T-cell (primary cell): ENCODE measurements at regions not wholly inside any gene's neighbourhood (a gene's known extent, or its start where the extent isn't known, plus 50 kb on each side); places are given as distances from the start of the nearest gene placed in this dataset.

ENCODE experiments used
- ATAC-seq, 4 experiments: fragments of 200-7000 bp in 3 of 4; fragments of 150-1000 bp in 1 of 4; cut with Tn5 transposase; replicated peaks in 1 of 4; 1 replicate in 3 of 4; 2 replicates in 1 of 4; pipeline ENCODE4 v1.10.0; 2021; ENCODE audit warnings: moderate library complexity in 3 of 4, mild to moderate bottlenecking in 2 of 4, moderate number of reproducible peaks in 1 of 4
- CTCF ChIA-PET, 2 donors: fragments of 300-600 bp; sonication (Branson Sonifier 250); formaldehyde crosslinking; loops; one replicate each; lab custom pipeline; 2022; ENCODE audit warnings: antibody characterized with exemption in 2 of 2; lab: Charles Lee
- POLR2A ChIA-PET, 2 donors: fragments of 300-600 bp; sonication (Branson Sonifier 250); formaldehyde crosslinking; loops; one replicate each; lab custom pipeline; 2022; ENCODE audit warnings: antibody characterized with exemption in 2 of 2; lab: Charles Lee
- DNase-seq, 35 experiments: peaks; one replicate each; pipeline versions ENCODE4 v3.0.0 to v3.0.0-alpha.2; 2013 to 2023
- H3K27ac ChIP-seq: one replicate; pipeline ENCODE4 v1.5.1; 2013; ENCODE audit warnings: low read length
- H3K27me3 ChIP-seq, 2 experiments: replicated peaks in 1 of 2; 1 replicate in 1 of 2; 2 replicates in 1 of 2; pipeline versions ENCODE4 v1.6.1 to v1.7.0; 2013; ENCODE audit warnings: low read length in 1 of 2, mixed read lengths in 1 of 2; ENCODE audit not compliant: control insufficient read depth in 2 of 2, insufficient read depth in 2 of 2; ENCODE audit errors: extremely low read depth in 1 of 2
- H3K36me3 ChIP-seq, 2 donors: 1 replicate in 1 of 2; 2 replicates in 1 of 2; pipeline versions ENCODE4 v1.6.1 to v1.7.0; 2013; ENCODE audit warnings: low read length in 1 of 2; ENCODE audit not compliant: control insufficient read depth in 2 of 2, insufficient read depth in 1 of 2; ENCODE audit errors: extremely low read depth in 1 of 2
- H3K4me1 ChIP-seq, 2 experiments: 1 replicate in 1 of 2; 2 replicates in 1 of 2; pipeline versions ENCODE4 v1.6.1 to v1.7.0; 2013; ENCODE audit warnings: low read length in 2 of 2, mixed read lengths in 1 of 2; ENCODE audit not compliant: insufficient read depth in 2 of 2, control insufficient read depth in 1 of 2; ENCODE audit errors: extremely low read depth in 1 of 2
- H3K4me3 ChIP-seq, 2 donors: 1 replicate in 1 of 2; 2 replicates in 1 of 2; pipeline versions ENCODE4 v1.5.1 to v1.7.0; 2013; ENCODE audit warnings: mild to moderate bottlenecking in 2 of 2, low read length in 1 of 2, moderate library complexity in 1 of 2; ENCODE audit not compliant: control insufficient read depth in 1 of 2; ENCODE audit errors: extremely low read depth in 1 of 2
- H3K9me3 ChIP-seq: 2 replicates; pipeline ENCODE4 v1.7.0; 2013
- H3K27ac Mint-ChIP-seq, 2 donors: one replicate each; pipeline ENCODE4 v1.8.0; 2020 to 2021; ENCODE audit warnings: mild to moderate bottlenecking in 2 of 2, mixed read lengths in 2 of 2
- H3K27me3 Mint-ChIP-seq, 2 donors: one replicate each; pipeline ENCODE4 v1.8.0; 2021 to 2022; ENCODE audit warnings: mixed read lengths in 2 of 2
- H3K36me3 Mint-ChIP-seq: one replicate; pipeline ENCODE4 v1.8.0; 2021; ENCODE audit warnings: mixed read lengths
- H3K4me1 Mint-ChIP-seq, 3 donors: one replicate each; pipeline ENCODE4 v1.8.0; 2020 to 2022; ENCODE audit warnings: mixed read lengths in 3 of 3, mild to moderate bottlenecking in 1 of 3
- H3K4me3 Mint-ChIP-seq, 3 donors: one replicate each; pipeline ENCODE4 v1.8.0; 2020 to 2022; ENCODE audit warnings: mild to moderate bottlenecking in 3 of 3, mixed read lengths in 3 of 3, moderate library complexity in 3 of 3
- H3K9me3 Mint-ChIP-seq, 3 donors: one replicate each; pipeline ENCODE4 v1.8.0; 2020 to 2022; ENCODE audit warnings: mixed read lengths in 3 of 3
- WGBS: methylation state at CpG from one replicate; pipeline ENCODE4 v1.1.5; 2013; ENCODE audit warnings: missing lambda C conversion rate; ENCODE audit not compliant: insufficient coverage; 5-methylcytosine and 5-hydroxymethylcytosine counted together

GRCh38 chr16:64745258-64745930 is 376.5 kb downstream of the CDH11 start:
- Histone ChIP-seq H3K4me3 (no peak overlapping the region), H3K9me3 (no peaks in the 10 kb centered on the region), H3K27ac (no peak overlapping the region), H3K4me1 (no peaks in the 10 kb centered on the region), H3K36me3 (no peaks in the 10 kb centered on the region), H3K27me3 (no peaks in the 10 kb centered on the region)
- CTCF ChIA-PET = no interaction called here
- ATAC-seq (no peak), DNase-seq (no peak)
- 22% methylated on average over 3 of the region's 4 CpGs for WGBS
- H3K27ac Mint-ChIP-seq = no peak overlapping the region
- POLR2A ChIA-PET = no interaction called here
- H3K4me3 Mint-ChIP-seq = no peak overlapping the region
- no peaks in the 10 kb centered on the region for H3K36me3 Mint-ChIP-seq
- peaks cover 24 to 43% (median 34%) of the 10 kb centered on the region in 3 donors for H3K9me3 Mint-ChIP-seq
- H3K27me3 Mint-ChIP-seq = no peaks in the 10 kb centered on the region
- H3K4me1 Mint-ChIP-seq = no peaks in the 10 kb centered on the region

- Mint-ChIP-seq H3K36me3 (no peaks in the 10 kb centered on the region), H3K4me1 (no peaks in the 10 kb centered on the region), H3K27ac (no peak overlapping the region), H3K9me3 (peaks cover 22 to 44% (median 39%) of the 10 kb centered on the region in 3 donors), H3K27me3 (no peaks in the 10 kb centered on the region), H3K4me3 (no peak overlapping the region)
- no peak for ATAC-seq
- ChIA-PET POLR2A (no interaction called here), CTCF (no interaction called here)
- H3K4me3 ChIP-seq = no peak overlapping the region
- H3K9me3 ChIP-seq = no peaks in the 10 kb centered on the region
- no CpG with 5 or more reads among the region's 3 CpGs for WGBS
- H3K27ac ChIP-seq = no peak overlapping the region
- no peaks in the 10 kb centered on the region for H3K4me1 ChIP-seq
- DNase-seq = no peak
- no peaks in the 10 kb centered on the region for H3K36me3 ChIP-seq
- no peaks in the 10 kb centered on the region for H3K27me3 ChIP-seq
These were observed 379.2 kb downstream of the CDH11 start for GRCh38 chr16:64742455-64743223.

GRCh38 chr16:64740261-64740660 is 381.6 kb downstream of the CDH11 start:
- no peak overlapping the region for H3K4me3 ChIP-seq
- H3K4me1 ChIP-seq = no peaks in the 10 kb centered on the region
- no peaks in the 10 kb centered on the region for H3K9me3 ChIP-seq
- no peak overlapping the region for H3K27ac Mint-ChIP-seq
- no CpG with 5 or more reads among the region's 2 CpGs for WGBS
- no peaks in the 10 kb centered on the region for H3K36me3 ChIP-seq
- H3K4me1 Mint-ChIP-seq = no peaks in the 10 kb centered on the region
- peaks cover 15 to 36% (median 32%) of the 10 kb centered on the region in 3 donors for H3K9me3 Mint-ChIP-seq
- no peak overlapping the region for H3K4me3 Mint-ChIP-seq
- no peaks in the 10 kb centered on the region for H3K27me3 Mint-ChIP-seq
- CTCF ChIA-PET = no interaction called here
- no peaks in the 10 kb centered on the region for H3K27me3 ChIP-seq
- H3K27ac ChIP-seq = no peak overlapping the region
- POLR2A ChIA-PET = no interaction called here
- DNase-seq = no peak
- H3K36me3 Mint-ChIP-seq = no peaks in the 10 kb centered on the region
- ATAC-seq = no peak

- ChIA-PET POLR2A (no interaction called here), CTCF (no interaction called here)
- H3K4me3 ChIP-seq = no peak overlapping the region
- H3K27me3 ChIP-seq = no peaks in the 10 kb centered on the region
- no peaks in the 10 kb centered on the region for H3K4me1 ChIP-seq
- no peaks in the 10 kb centered on the region for H3K36me3 ChIP-seq
- peaks cover 3% of the 10 kb centered on the region for H3K9me3 ChIP-seq
- Mint-ChIP-seq H3K27ac (no peak overlapping the region), H3K4me3 (no peak overlapping the region), H3K27me3 (no peaks in the 10 kb centered on the region), H3K36me3 (no peaks in the 10 kb centered on the region), H3K4me1 (no peaks in the 10 kb centered on the region), H3K9me3 (peaks cover 16 to 28% (median 22%) of the 10 kb centered on the region in 3 donors)
- no peak overlapping the region for H3K27ac ChIP-seq
- DNase-seq = no peak
- no CpG with 5 or more reads among the region's 1 CpG for WGBS
- ATAC-seq = no peak
These were observed 383.4 kb downstream of the CDH11 start for GRCh38 chr16:64738321-64738960.

- CTCF ChIA-PET = no interaction called here
- Histone ChIP-seq H3K27ac (no peak overlapping the region), H3K27me3 (no peaks in the 10 kb centered on the region), H3K4me1 (no peaks in the 10 kb centered on the region), H3K9me3 (peaks cover 3% of the 10 kb centered on the region), H3K4me3 (no peak overlapping the region), H3K36me3 (no peaks in the 10 kb centered on the region)
- H3K27me3 Mint-ChIP-seq = no peaks in the 10 kb centered on the region
- no peak overlapping the region for H3K27ac Mint-ChIP-seq
- H3K4me3 Mint-ChIP-seq = no peak overlapping the region
- WGBS = 43% methylated on average over 1 of the region's 2 CpGs
- no peak for ATAC-seq
- peaks cover 22 to 34% (median 26%) of the 10 kb centered on the region in 3 donors for H3K9me3 Mint-ChIP-seq
- POLR2A ChIA-PET = no interaction called here
- no peaks in the 10 kb centered on the region for H3K4me1 Mint-ChIP-seq
- no peaks in the 10 kb centered on the region for H3K36me3 Mint-ChIP-seq
- no peak for DNase-seq
These were observed 385.0 kb downstream of the CDH11 start for GRCh38 chr16:64736857-64737256.

GRCh38 chr16:64731891-64732290 is 390.0 kb downstream of the CDH11 start:
- H3K4me3 Mint-ChIP-seq = no peak overlapping the region
- H3K4me3 ChIP-seq = no peak overlapping the region
- H3K36me3 Mint-ChIP-seq = no peaks in the 10 kb centered on the region
- H3K9me3 Mint-ChIP-seq = peaks cover 15 to 30% (median 16%) of the 10 kb centered on the region in 3 donors
- ATAC-seq (no peak), DNase-seq (no peak)
- peaks cover 6% of the 10 kb centered on the region for H3K9me3 ChIP-seq
- ChIA-PET CTCF (no interaction called here), POLR2A (no interaction called here)
- no CpG with 5 or more reads among the region's 1 CpG for WGBS
- H3K4me1 ChIP-seq = no peaks in the 10 kb centered on the region
- no peak overlapping the region for H3K27ac Mint-ChIP-seq
- no peak overlapping the region for H3K27ac ChIP-seq
- H3K36me3 ChIP-seq = no peaks in the 10 kb centered on the region
- H3K27me3 ChIP-seq = no peaks in the 10 kb centered on the region
- H3K4me1 Mint-ChIP-seq = no peaks in the 10 kb centered on the region
- no peaks in the 10 kb centered on the region for H3K27me3 Mint-ChIP-seq
